GM23338 (cell line): ENCODE measurements at regions not wholly inside any gene's neighbourhood (a gene's known extent, or its start where the extent isn't known, plus 50 kb on each side); places are given as distances from the start of the nearest gene placed in this dataset.

Experiments used
- ATAC-seq: fragments of 200-7000 bp; cut with Tn5 transposase; 3 replicates; pipeline ENCODE4 v1.9.1; 2020
- DNase-seq: peaks from one replicate; pipeline ENCODE4 v3.0.0-alpha.2; 2015; ENCODE audit warnings: low spot score
- H2AFZ ChIP-seq: fragments of 200-600 bp; sonication (generic); 2 replicates; pipeline ENCODE4 v1.8.0; 2016; ENCODE audit warnings: antibody characterized with exemption, mild to moderate bottlenecking, moderate library complexity
- H3F3A ChIP-seq: fragments of 200-600 bp; sonication (generic); replicated peaks from 2 replicates; pipeline ENCODE4 v1.8.0; 2017; ENCODE audit warnings: antibody characterized with exemption, mixed run types, low read depth
- H3K27ac ChIP-seq: fragments of 200-600 bp; sonication (generic); 2 replicates; pipeline ENCODE4 v1.6.1; 2016; ENCODE audit warnings: low read depth
- H3K27me3 ChIP-seq: fragments of 200-600 bp; sonication (generic); 2 replicates; pipeline ENCODE4 v1.8.0; 2016; ENCODE audit warnings: mild to moderate bottlenecking, mixed run types, moderate library complexity; ENCODE audit not compliant: insufficient read depth
- H3K36me3 ChIP-seq: fragments of 200-600 bp; sonication (generic); 2 replicates; pipeline ENCODE4 v1.8.0; 2016; ENCODE audit warnings: mild to moderate bottlenecking; ENCODE audit not compliant: insufficient read depth
- H3K4me1 ChIP-seq: fragments of 200-600 bp; sonication (generic); 2 replicates; pipeline ENCODE4 v1.8.0; 2016; ENCODE audit warnings: mild to moderate bottlenecking, moderate library complexity; ENCODE audit not compliant: insufficient read depth
- H3K4me2 ChIP-seq: fragments of 200-600 bp; sonication (generic); 2 replicates; pipeline ENCODE4 v1.7.1; 2017; ENCODE audit warnings: mixed run types
- H3K4me3 ChIP-seq: fragments of 200-600 bp; sonication (generic); 2 replicates; pipeline ENCODE4 v1.6.1; 2016; ENCODE audit warnings: mixed run types
- H3K79me2 ChIP-seq: fragments of 200-600 bp; sonication (generic); replicated peaks from 2 replicates; pipeline ENCODE4 v1.8.0; 2017; ENCODE audit warnings: mild to moderate bottlenecking; ENCODE audit not compliant: insufficient read depth
- H3K9me2 ChIP-seq: fragments of 200-600 bp; sonication (generic); 2 replicates; pipeline ENCODE4 v1.8.0; 2017; ENCODE audit not compliant: insufficient read depth
- H4K20me1 ChIP-seq: fragments of 200-600 bp; sonication (generic); replicated peaks from 2 replicates; pipeline ENCODE4 v1.8.0; 2017; ENCODE audit warnings: mild to moderate bottlenecking; ENCODE audit not compliant: insufficient read depth
- H3K27ac Mint-ChIP-seq: 2 replicates; pipeline ENCODE4 v1.8.0; 2020; ENCODE audit warnings: inconsistent platforms, mild to moderate bottlenecking, moderate library complexity, mixed read lengths
- H3K27me3 Mint-ChIP-seq: 3 replicates; pipeline ENCODE4 v1.8.0; 2022; ENCODE audit warnings: low read depth, mild to moderate bottlenecking, moderate library complexity, mixed read lengths, inconsistent platforms; ENCODE audit not compliant: insufficient read depth, poor library complexity
- H3K36me3 Mint-ChIP-seq: 3 replicates; pipeline ENCODE4 v1.8.0; 2021; ENCODE audit warnings: low read depth, mild to moderate bottlenecking, inconsistent platforms, moderate library complexity, mixed read lengths
- H3K4me1 Mint-ChIP-seq: 3 replicates; pipeline ENCODE4 v1.8.0; 2020; ENCODE audit warnings: mild to moderate bottlenecking, inconsistent platforms, mixed read lengths
- H3K4me3 Mint-ChIP-seq: 3 replicates; pipeline ENCODE4 v1.8.0; 2021; ENCODE audit warnings: moderate library complexity, mild to moderate bottlenecking, inconsistent platforms, mixed read lengths
- H3K9me3 Mint-ChIP-seq: 3 replicates; pipeline ENCODE4 v1.8.0; 2020; ENCODE audit warnings: moderate library complexity, mild to moderate bottlenecking, inconsistent platforms, mixed read lengths
- CREB1 ChIP-seq: fragments of 250-450 bp; sonication (Bioruptor Pico); IDR thresholded peaks from 2 replicates; pipeline ENCODE4 v1.5.0; 2020; ENCODE audit warnings: low read depth, mild to moderate bottlenecking, moderate library complexity
- ETS1 ChIP-seq: IDR thresholded peaks from 2 replicates; pipeline ENCODE4 v1.6.1; 2016; ENCODE audit warnings: antibody characterized with exemption
- JUNB ChIP-seq: IDR thresholded peaks from one replicate; pipeline ENCODE4 v1.6.1; 2016; ENCODE audit warnings: antibody characterized with exemption; ENCODE audit not compliant: unreplicated experiment
- POLR2AphosphoS5 ChIP-seq: IDR thresholded peaks from 2 replicates; pipeline ENCODE4 v1.6.1; 2016; ENCODE audit warnings: antibody characterized with exemption, low read depth
- REST ChIP-seq: IDR thresholded peaks from one replicate; pipeline ENCODE4 v1.6.1; 2018; ENCODE audit warnings: antibody characterized with exemption; ENCODE audit not compliant: unreplicated experiment
- STAT1 ChIP-seq: IDR thresholded peaks from one replicate; pipeline ENCODE4 v1.6.1; 2016; ENCODE audit warnings: antibody characterized with exemption; ENCODE audit not compliant: unreplicated experiment
- ZNF114 ChIP-seq: fragments of 250-450 bp; sonication (Bioruptor Pico); IDR thresholded peaks from 2 replicates; pipeline ENCODE4 v1.5.0; 2020; ENCODE audit warnings: mild to moderate bottlenecking, moderate library complexity
- ZNF331 ChIP-seq: fragments of 250-450 bp; sonication (Bioruptor Pico); IDR thresholded peaks from 2 replicates; pipeline ENCODE4 v1.5.0; 2020; ENCODE audit warnings: low read depth, mild to moderate bottlenecking, moderate library complexity
- ZNF462 ChIP-seq: fragments of 250-450 bp; sonication (Bioruptor Pico); IDR thresholded peaks from 2 replicates; pipeline ENCODE4 v1.5.0; 2020; ENCODE audit warnings: mild to moderate bottlenecking, moderate library complexity

DNA sequence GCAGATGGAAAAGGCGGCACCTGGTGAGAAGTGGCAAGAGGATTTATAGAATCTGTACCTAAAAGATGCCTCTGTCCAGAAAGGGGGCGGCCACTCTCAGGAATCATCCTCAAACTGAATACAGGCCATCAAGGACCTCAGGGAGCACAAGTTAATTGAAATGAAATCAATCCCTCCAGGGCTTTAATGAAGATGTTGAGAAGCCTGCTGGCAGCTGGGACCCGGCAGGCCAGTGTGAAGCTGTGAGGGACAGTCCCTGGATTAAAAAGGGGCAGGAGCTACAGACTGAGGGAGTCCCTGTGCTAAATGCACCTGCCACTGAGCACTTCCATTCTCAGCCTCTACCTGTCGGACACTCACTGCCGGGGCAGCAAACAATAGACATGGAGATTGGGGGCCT, 107.7 kb upstream of the GGTLC1 start (continued):
- TF ChIP-seq ZNF462 (CRISPR knock-in tag) (no peak), REST (no peak), JUNB (no peak), ZNF331 (no peak), ZNF114 (CRISPR knock-in tag) (no peak), CREB1 (no peak)

DNA sequence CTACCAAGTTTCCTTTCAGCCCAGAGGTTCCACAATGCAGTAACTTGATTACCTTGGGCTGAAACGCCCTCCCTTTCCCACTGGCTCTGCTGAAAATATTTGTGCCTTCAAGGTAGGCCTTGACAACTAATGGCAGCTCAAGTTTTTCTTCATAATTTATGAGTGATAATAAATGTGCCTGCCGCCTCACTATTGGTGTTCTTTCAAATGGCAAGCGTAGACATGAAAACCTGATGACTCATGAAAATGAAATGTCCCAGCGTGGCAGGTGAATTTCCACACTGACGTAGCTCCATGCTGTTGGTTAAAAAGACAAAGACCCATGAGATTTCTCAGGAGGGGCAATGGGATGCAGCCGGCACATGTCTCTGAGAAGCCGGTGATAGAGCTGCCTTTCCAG, 107.2 kb upstream of the GGTLC1 start:
- Histone ChIP-seq H3K27ac (no peak overlapping the region), H3F3A (no peaks in the 10 kb centered on the region), H4K20me1 (no peaks in the 10 kb centered on the region), H2AFZ (peak overlapping the region; percentile 72; the same call in 1 of the 2 replicates), H3K79me2 (no peaks in the 10 kb centered on the region), H3K4me3 (no peak overlapping the region), H3K9me2 (no peaks in the 10 kb centered on the region; the same call in 1 of the 2 replicates), H3K27me3 (no peaks in the 10 kb centered on the region), H3K4me2 (no peak overlapping the region), H3K36me3 (no peaks in the 10 kb centered on the region), H3K4me1 (no peaks in the 10 kb centered on the region)
- ATAC-seq (no peak), DNase-seq (no peak)
- Mint-ChIP-seq H3K9me3 (no peaks in the 10 kb centered on the region; the same call in 2 of the 3 replicates), H3K4me1 (peaks cover 19% of the 10 kb centered on the region; the same call in 2 of the 3 replicates), H3K36me3 (no peaks in the 10 kb centered on the region), H3K27ac (no peak overlapping the region), H3K27me3 (peaks cover 7% of the 10 kb centered on the region), H3K4me3 (no peak overlapping the region)
- TF ChIP-seq POLR2AphosphoS5 (no peak), JUNB (no peak), STAT1 (no peak), CREB1 (no peak), ETS1 (no peak), ZNF114 (CRISPR knock-in tag) (no peak)
